K562 (cell line): ENCODE measurements at regions not wholly inside any gene's neighbourhood (a gene's known extent, or its start where the extent isn't known, plus 50 kb on each side); places are given as distances from the start of the nearest gene placed in this dataset.
"Not testable (repeated sequence)": the region's sequence is repeated elsewhere in the genome, so short reads cannot be mapped to it uniquely, and the experiment has no call there.

ENCODE experiments used
- DNMT1 ChIP-seq: fragments of 450-650 bp; IDR thresholded peaks from 2 replicates; pipeline ENCODE4 v1.6.1; 2016; ENCODE audit warnings: antibody characterized with exemption, mild to moderate bottlenecking
- ELF2 ChIP-seq: fragments of 250-450 bp; sonication (Bioruptor Pico); IDR thresholded peaks from 2 replicates; pipeline ENCODE4 v1.5.0; 2021; ENCODE audit warnings: mild to moderate bottlenecking
- GATAD2B ChIP-seq: fragments of 450-650 bp; IDR thresholded peaks from 2 replicates; pipeline ENCODE4 v1.6.1; 2017; ENCODE audit warnings: mild to moderate bottlenecking, borderline replicate concordance
- NCOA1 ChIP-seq: fragments of 450-650 bp; IDR thresholded peaks from 2 replicates; pipeline ENCODE4 v1.6.1; 2016; ENCODE audit warnings: low read depth
- NONO ChIP-seq, 2 experiments: fragments of 200-400 bp in 1 of 2; fragments of 450-650 bp in 1 of 2; formaldehyde crosslinking in 1 of 2; IDR thresholded peaks; 2 replicates each; pipeline ENCODE4 v1.6.1; 2017; ENCODE audit warnings: low read depth in 2 of 2, mild to moderate bottlenecking in 2 of 2, moderate library complexity in 2 of 2, low read length in 1 of 2
- POLR2A ChIP-seq: fragments of 450-650 bp; conservative IDR thresholded peaks from 2 replicates; pipeline ENCODE4 v1.6.1; 2016
- THRAP3 ChIP-seq: fragments of 450-650 bp; IDR thresholded peaks from 2 replicates; pipeline ENCODE4 v1.6.1; 2016; ENCODE audit warnings: mild to moderate bottlenecking, inconsistent platforms, borderline replicate concordance
- ZNF274 ChIP-seq: IDR thresholded peaks from 2 replicates; pipeline ENCODE4 v1.6.1; 2011; ENCODE audit warnings: low read depth, mild to moderate bottlenecking, low read length, moderate library complexity, borderline replicate concordance
- ZNF316 ChIP-seq: fragments of 450-650 bp; IDR thresholded peaks from 2 replicates; pipeline ENCODE4 v1.6.1; 2016
- ZNF561 ChIP-seq: fragments of 450-650 bp; formaldehyde crosslinking; conservative IDR thresholded peaks from 2 replicates; pipeline ENCODE4 v1.4.0; 2020; ENCODE audit warnings: mild to moderate bottlenecking, moderate library complexity
- TF ChIP-seq, protein P1 (sequence below), 3 experiments: IDR thresholded peaks in 2 of 3; conservative IDR thresholded peaks in 1 of 3; 2 replicates each; pipeline ENCODE4 v1.5.1; 2011 to 2012; ENCODE audit warnings: low read length in 3 of 3, mild to moderate bottlenecking in 3 of 3, control low read depth in 2 of 3, improper control_type of control experiment in 1 of 3, inconsistent platforms in 1 of 3, low read depth in 1 of 3, mixed read lengths in 1 of 3, moderate library complexity in 1 of 3; ENCODE audit not compliant: insufficient read depth in 2 of 3
- TF ChIP-seq, protein P2 (sequence below): IDR thresholded peaks from 2 replicates; pipeline ENCODE4 v1.6.1; 2012; ENCODE audit warnings: low read depth, low read length, improper control_type of control experiment, borderline replicate concordance

DNA sequence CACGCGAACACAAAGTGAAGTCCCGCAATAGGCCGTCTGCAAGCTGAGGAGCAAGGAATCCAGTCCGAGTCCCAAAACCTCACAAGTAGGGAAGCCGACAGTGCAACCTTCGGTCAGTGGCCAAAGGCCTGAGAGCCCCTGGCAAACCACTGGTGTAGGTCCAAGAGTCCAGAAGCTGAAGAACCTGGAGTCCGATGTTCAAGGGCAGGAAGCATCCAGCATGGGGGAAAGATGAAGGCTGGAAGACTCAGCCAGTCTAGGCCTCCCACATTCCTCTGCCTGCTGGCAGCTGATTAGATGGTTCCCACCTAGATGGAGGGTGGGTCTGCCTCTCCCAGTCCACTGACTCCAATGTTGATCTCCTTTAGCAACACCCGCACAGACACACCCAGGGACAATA is 87.2 kb downstream of the EMX2 start:
- not testable (repeated sequence) for TF ChIP-seq ZNF316; ELF2 (CRISPR knock-in tag); THRAP3; GATAD2B; ZNF274; POLR2A; NONO (IDR thresholded peaks at IDR 0.05; ENCODE audit: low read depth in 2 of 2, low read length in 1 of 2); NCOA1; DNMT1; ZNF561 (CRISPR knock-in tag)
- TF ChIP-seq, protein P1, sequence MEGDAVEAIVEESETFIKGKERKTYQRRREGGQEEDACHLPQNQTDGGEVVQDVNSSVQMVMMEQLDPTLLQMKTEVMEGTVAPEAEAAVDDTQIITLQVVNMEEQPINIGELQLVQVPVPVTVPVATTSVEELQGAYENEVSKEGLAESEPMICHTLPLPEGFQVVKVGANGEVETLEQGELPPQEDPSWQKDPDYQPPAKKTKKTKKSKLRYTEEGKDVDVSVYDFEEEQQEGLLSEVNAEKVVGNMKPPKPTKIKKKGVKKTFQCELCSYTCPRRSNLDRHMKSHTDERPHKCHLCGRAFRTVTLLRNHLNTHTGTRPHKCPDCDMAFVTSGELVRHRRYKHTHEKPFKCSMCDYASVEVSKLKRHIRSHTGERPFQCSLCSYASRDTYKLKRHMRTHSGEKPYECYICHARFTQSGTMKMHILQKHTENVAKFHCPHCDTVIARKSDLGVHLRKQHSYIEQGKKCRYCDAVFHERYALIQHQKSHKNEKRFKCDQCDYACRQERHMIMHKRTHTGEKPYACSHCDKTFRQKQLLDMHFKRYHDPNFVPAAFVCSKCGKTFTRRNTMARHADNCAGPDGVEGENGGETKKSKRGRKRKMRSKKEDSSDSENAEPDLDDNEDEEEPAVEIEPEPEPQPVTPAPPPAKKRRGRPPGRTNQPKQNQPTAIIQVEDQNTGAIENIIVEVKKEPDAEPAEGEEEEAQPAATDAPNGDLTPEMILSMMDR (IDR thresholded peaks at IDR 0.05 in 2 of 3, conservative IDR thresholded peaks at IDR 0.05 in 1 of 3; ENCODE audit: insufficient read depth in 2 of 3, low read depth in 1 of 3, low read length in 3 of 3) = not testable (repeated sequence)
- TF ChIP-seq, protein P2, sequence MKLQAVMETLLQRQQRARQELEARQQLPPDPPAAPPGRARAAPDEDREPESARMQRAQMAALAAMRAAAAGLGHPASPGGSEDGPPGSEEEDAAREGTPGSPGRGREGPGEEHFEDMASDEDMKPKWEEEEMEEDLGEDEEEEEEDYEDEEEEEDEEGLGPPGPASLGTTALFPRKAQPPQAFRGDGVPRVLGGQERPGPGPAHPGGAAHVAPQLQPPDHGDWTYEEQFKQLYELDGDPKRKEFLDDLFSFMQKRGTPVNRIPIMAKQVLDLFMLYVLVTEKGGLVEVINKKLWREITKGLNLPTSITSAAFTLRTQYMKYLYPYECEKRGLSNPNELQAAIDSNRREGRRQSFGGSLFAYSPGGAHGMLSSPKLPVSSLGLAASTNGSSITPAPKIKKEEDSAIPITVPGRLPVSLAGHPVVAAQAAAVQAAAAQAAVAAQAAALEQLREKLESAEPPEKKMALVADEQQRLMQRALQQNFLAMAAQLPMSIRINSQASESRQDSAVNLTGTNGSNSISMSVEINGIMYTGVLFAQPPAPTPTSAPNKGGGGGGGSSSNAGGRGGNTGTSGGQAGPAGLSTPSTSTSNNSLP = not testable (repeated sequence)
